Esophagus muscularis mucosa (tissue), 4 donors: ENCODE measurements at regions not wholly inside any gene's neighbourhood (a gene's known extent, or its start where the extent isn't known, plus 50 kb on each side); places are given as distances from the start of the nearest gene placed in this dataset.

Experiments used
- DNase-seq: peaks from one replicate; pipeline ENCODE4 v3.0.0-alpha.2; 2017; ENCODE audit errors: extremely low spot score
- H3K27ac ChIP-seq, 4 donors: fragments of 200-600 bp; sonication (generic); replicated peaks in 1 of 4; 1 replicate in 3 of 4; 2 replicates in 1 of 4; pipeline ENCODE4 v1.5.1; 2016 to 2019; ENCODE audit warnings: mild to moderate bottlenecking in 1 of 4
- H3K27me3 ChIP-seq, 4 donors: fragments of 200-600 bp; sonication (generic); one replicate each; pipeline versions ENCODE4 v1.5.1 to v1.6.0; 2016 to 2019
- H3K36me3 ChIP-seq, 4 donors: fragments of 200-600 bp; sonication (generic); one replicate each; pipeline ENCODE4 v1.5.1; 2016 to 2019
- H3K4me1 ChIP-seq, 4 donors: fragments of 200-600 bp; sonication (generic); one replicate each; pipeline ENCODE4 v1.5.1; 2016 to 2019
- H3K4me3 ChIP-seq, 4 donors: fragments of 200-600 bp; sonication (generic); 1 replicate in 2 of 4; 2 replicates in 2 of 4; pipeline ENCODE4 v1.5.1; 2016 to 2019; ENCODE audit warnings: mild to moderate bottlenecking in 4 of 4, moderate library complexity in 1 of 4
- H3K9me3 ChIP-seq, 4 donors: fragments of 200-600 bp; sonication (generic); 1 replicate in 3 of 4; 2 replicates in 1 of 4; pipeline ENCODE4 v1.5.1; 2016 to 2019
- EP300 ChIP-seq: sonication (generic); formaldehyde crosslinking; IDR thresholded peaks from one replicate; pipeline ENCODE4 v1.6.1; 2017; ENCODE audit warnings: antibody characterized with exemption
- POLR2A ChIP-seq: fragments of 450-650 bp; IDR thresholded peaks from one replicate; pipeline ENCODE4 v1.6.1; 2017; ENCODE audit warnings: antibody characterized with exemption, moderate library complexity, mild to moderate bottlenecking, low read depth
- POLR2AphosphoS5 ChIP-seq, 2 donors: sonication (generic); formaldehyde crosslinking; IDR thresholded peaks; one replicate each; pipeline ENCODE4 v1.6.1; 2017; ENCODE audit warnings: antibody characterized with exemption in 2 of 2
- WGBS: methylation state at CpG from one replicate; pipeline ENCODE4 v1.1.5; 2018; 5-methylcytosine and 5-hydroxymethylcytosine counted together
- intact Hi-C: fragments of 100-400 bp; cut with DNase I; formaldehyde crosslinking; loops from one replicate; pipeline ENCODE4 v1.15.1; 2023
- TF ChIP-seq, protein P1 (sequence below), 3 experiments: fragments of 200-600 bp in 2 of 3; fragments of 450-650 bp in 1 of 3; sonication (generic) in 2 of 3; IDR thresholded peaks; one replicate each; pipeline ENCODE4 v1.5.1; 2017 to 2019; ENCODE audit warnings: antibody characterized with exemption in 3 of 3, mild to moderate bottlenecking in 2 of 3, moderate library complexity in 1 of 3

DNA sequence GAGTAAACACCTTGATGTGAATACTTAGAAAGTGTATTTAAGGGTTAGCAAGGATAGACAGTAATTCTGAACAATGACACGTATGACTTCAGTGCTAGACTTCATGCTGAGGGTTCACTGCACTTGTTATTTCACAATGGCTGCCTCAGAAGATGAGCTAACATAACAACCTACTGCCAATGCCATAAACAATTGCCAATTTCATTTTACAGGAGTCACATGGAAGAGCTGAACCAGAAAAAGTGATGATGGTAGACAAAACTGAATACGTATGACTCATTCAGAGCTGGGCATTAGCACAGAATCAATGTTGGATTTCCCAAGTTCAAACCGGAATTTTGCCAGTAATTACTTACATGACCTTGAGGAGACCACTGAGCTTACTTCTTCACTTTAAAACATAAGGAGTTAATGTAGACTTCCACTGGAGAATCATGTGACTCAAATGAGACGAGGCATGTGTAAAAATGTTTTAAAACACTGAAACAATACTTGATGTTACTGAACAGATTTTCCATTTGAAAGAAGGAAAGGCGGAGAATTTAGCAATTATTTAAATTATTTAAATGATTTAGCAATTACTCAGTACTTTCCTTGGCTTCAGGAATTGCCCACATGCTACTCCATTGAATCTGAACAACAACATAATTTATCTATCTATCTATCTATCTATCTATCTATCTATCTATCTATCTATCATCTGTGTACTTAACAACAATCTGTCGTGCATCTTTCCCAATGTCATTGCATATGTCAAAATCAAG is 868.5 kb upstream of the SLIT2 start:
- TF ChIP-seq EP300 (no peak), POLR2A (no peak), POLR2AphosphoS5 (IDR thresholded peaks at IDR 0.05) (no peak)
- TF ChIP-seq, protein P1, sequence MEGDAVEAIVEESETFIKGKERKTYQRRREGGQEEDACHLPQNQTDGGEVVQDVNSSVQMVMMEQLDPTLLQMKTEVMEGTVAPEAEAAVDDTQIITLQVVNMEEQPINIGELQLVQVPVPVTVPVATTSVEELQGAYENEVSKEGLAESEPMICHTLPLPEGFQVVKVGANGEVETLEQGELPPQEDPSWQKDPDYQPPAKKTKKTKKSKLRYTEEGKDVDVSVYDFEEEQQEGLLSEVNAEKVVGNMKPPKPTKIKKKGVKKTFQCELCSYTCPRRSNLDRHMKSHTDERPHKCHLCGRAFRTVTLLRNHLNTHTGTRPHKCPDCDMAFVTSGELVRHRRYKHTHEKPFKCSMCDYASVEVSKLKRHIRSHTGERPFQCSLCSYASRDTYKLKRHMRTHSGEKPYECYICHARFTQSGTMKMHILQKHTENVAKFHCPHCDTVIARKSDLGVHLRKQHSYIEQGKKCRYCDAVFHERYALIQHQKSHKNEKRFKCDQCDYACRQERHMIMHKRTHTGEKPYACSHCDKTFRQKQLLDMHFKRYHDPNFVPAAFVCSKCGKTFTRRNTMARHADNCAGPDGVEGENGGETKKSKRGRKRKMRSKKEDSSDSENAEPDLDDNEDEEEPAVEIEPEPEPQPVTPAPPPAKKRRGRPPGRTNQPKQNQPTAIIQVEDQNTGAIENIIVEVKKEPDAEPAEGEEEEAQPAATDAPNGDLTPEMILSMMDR (IDR thresholded peaks at IDR 0.05), result no peak
- no peaks in the 10 kb centered on the region for H3K36me3 ChIP-seq
- WGBS, result 87% methylated on average over 6 of the region's 6 CpGs

DNA sequence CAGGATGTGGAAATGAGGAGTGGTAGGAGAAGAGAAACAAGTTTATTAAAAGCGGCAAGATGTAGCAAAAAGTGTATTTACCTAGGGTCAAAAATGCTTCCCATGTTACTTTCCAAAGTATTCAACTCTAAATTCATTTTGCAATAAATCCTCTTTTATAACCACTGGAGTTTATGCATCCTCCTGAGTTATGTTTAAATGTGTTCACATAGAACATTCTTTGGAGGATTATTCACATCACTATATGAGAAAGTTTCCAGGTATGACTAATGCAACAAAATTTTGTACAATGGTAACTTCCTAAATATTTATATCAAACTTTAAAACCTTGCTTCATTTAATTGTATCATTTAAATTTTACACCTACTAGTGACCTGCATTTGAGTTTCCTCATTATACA is 870.6 kb upstream of the SLIT2 start:
- no peaks in the 10 kb centered on the region for H3K9me3 ChIP-seq
- DNase-seq, result no peak
- intact Hi-C loops, result no loop called here
- H3K27ac ChIP-seq, result peak overlapping the region in 1 of 4 donors; percentile 40
- H3K36me3 ChIP-seq, result no peaks in the 10 kb centered on the region
- peaks cover 0 to 13% (median 1%) of the 10 kb centered on the region in 4 donors for H3K4me1 ChIP-seq
- TF ChIP-seq POLR2AphosphoS5 (IDR thresholded peaks at IDR 0.05), result peak in 1 of 2 donors; percentile 25
- TF ChIP-seq, protein P1 (IDR thresholded peaks at IDR 0.05), result no peak
- H3K4me3 ChIP-seq, result no peak overlapping the region
- H3K27me3 ChIP-seq, result no peaks in the 10 kb centered on the region
- 74% methylated on average over 1 of the region's 1 CpG for WGBS

More for the DNA sequence above, 868.5 kb upstream of the SLIT2 start:
- intact Hi-C loops, result no loop called here
- H3K4me1 ChIP-seq, result peaks cover 0 to 10% (median 0%) of the 10 kb centered on the region in 4 donors
- H3K9me3 ChIP-seq, result no peaks in the 10 kb centered on the region
- H3K4me3 ChIP-seq, result no peak overlapping the region
- DNase-seq, result no peak
- no peaks in the 10 kb centered on the region for H3K27me3 ChIP-seq
- no peak overlapping the region for H3K27ac ChIP-seq

DNA sequence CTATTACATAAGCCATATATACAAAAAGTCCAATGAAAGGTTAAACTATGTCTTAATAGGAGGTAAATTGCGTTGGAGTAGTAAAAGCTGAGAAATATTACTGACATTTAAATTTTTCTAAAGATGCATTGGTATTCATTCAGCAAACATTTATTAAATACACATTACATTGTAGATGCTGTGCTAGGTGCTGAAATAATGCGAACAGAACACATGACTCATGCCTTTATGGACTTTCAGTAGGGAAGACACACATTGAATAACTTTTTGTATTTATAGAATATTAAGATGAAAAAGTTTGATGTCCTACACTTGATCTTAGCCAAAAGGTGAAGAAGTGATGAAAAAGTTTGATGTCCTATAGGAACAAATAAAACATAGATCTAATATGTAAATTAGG is 871.1 kb upstream of the SLIT2 start:
- no peaks in the 10 kb centered on the region for H3K9me3 ChIP-seq
- DNase-seq, result no peak
- no peaks in the 10 kb centered on the region for H3K36me3 ChIP-seq
- peaks cover 0 to 18% (median 4%) of the 10 kb centered on the region in 4 donors for H3K4me1 ChIP-seq
- H3K27me3 ChIP-seq, result no peaks in the 10 kb centered on the region
- H3K4me3 ChIP-seq, result no peak overlapping the region
- WGBS, result 68% methylated on average over 2 of the region's 2 CpGs
- no peak for TF ChIP-seq POLR2A
- TF ChIP-seq EP300, result no peak
- no peak for TF ChIP-seq POLR2AphosphoS5 (IDR thresholded peaks at IDR 0.05)
- TF ChIP-seq, protein P1 (IDR thresholded peaks at IDR 0.05), result no peak
- H3K27ac ChIP-seq, result peak overlapping the region in 1 of 4 donors; percentile 40
- intact Hi-C loops, result no loop called here

DNA sequence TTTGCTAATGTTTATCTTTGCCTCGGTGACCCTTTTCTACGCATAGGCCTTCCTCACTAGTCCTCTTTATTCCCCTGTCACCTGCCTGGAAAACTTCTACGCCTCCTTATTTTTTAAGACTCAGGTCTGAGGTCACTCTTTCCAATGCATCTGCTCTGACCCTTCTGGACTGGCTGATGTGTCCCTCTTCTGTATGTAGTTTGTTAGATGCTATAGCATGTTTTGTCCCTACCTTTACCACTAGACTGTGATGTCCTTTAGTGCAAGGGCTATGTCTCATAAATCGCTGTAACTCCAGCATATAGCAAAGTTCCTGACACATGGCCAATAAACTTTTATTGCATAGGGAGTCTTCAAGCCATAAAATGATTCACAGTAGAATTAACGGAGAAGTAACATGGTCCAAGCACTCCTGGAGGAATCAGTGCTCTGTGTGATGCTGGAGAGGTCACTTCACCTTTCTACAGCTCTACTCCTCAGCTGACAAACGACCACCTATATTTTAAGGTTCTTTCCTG is 872.5 kb upstream of the SLIT2 start:
- Histone ChIP-seq H3K4me1 (peaks cover 0 to 27% (median 7%) of the 10 kb centered on the region in 4 donors), H3K27me3 (no peaks in the 10 kb centered on the region), H3K9me3 (no peaks in the 10 kb centered on the region), H3K36me3 (no peaks in the 10 kb centered on the region), H3K27ac (no peak overlapping the region), H3K4me3 (no peak overlapping the region)
- WGBS, result 74% methylated on average over 6 of the region's 6 CpGs
- intact Hi-C loops, result no loop called here
- no peak for DNase-seq
- TF ChIP-seq POLR2A (no peak), EP300 (no peak), POLR2AphosphoS5 (IDR thresholded peaks at IDR 0.05) (no peak)
- TF ChIP-seq, protein P1 (IDR thresholded peaks at IDR 0.05), result no peak
